ENCODE measurements at regions not wholly inside any gene's neighbourhood (a gene's known extent, or its start where the extent isn't known, plus 50 kb on each side); places are given as distances from the start of the nearest gene placed in this dataset.

GRCh38 chr18:57902721-57903120 is 99.6 kb upstream of the ATP8B1 start:
- Histone ChIP-seq H2BK20ac (ENCODE audit: low read depth, low read length) (no peak overlapping the region), H4K91ac (ENCODE audit: insufficient read depth, low read depth, low read length) (no peak overlapping the region), H3K4me2 (ENCODE audit: low read depth, low read length) (no peak overlapping the region), H3K9me3 (ENCODE audit: control insufficient read depth, insufficient read depth, low read length) (peaks cover 2% of the 10 kb centered on the region; the same call in 1 of the 2 replicates), H3K4ac (ENCODE audit: low read depth, low read length) (no peak overlapping the region), H3K4me3 (ENCODE audit: insufficient read depth, low read depth, low read length) (no peak overlapping the region), H4K8ac (ENCODE audit: low read depth in 2 of 2, low read length in 2 of 2) (no peak overlapping the region), H3K9me1 (ENCODE audit: insufficient read depth, low read length) (peaks cover 8% of the 10 kb centered on the region), H4K5ac (ENCODE audit: low read depth, low read length) (no peak overlapping the region), H2BK120ac (ENCODE audit: low read depth, low read length) (no peak overlapping the region), H3K14ac (replicated peaks; ENCODE audit: low read depth, low read length) (no peak overlapping the region), H2AK5ac (ENCODE audit: low read depth, low read length) (no peak overlapping the region), H2AK9ac (replicated peaks; ENCODE audit: low read depth, low read length, poor library complexity) (no peak overlapping the region), H3K23ac (ENCODE audit: low read depth, low read length) (no peak overlapping the region), H3K27me3 (ENCODE audit: control insufficient read depth, insufficient read depth, low read length) (peaks cover 15% of the 10 kb centered on the region), H3K36me3 (ENCODE audit: control insufficient read depth, insufficient read depth, low read length) (no peaks in the 10 kb centered on the region), H3K79me1 (ENCODE audit: low read depth in 1 of 2, low read length in 2 of 2) (no peaks in the 10 kb centered on the region), H3K27ac (ENCODE audit: insufficient read depth, low read length) (no peak overlapping the region), H2BK15ac (ENCODE audit: low read depth, low read length) (no peak overlapping the region), H3K4me1 (ENCODE audit: control insufficient read depth, insufficient read depth, low read length) (peaks cover 7% of the 10 kb centered on the region), H3K56ac (ENCODE audit: extremely low read depth, insufficient read depth, low read length) (no peak overlapping the region), H2AFZ (replicated peaks; ENCODE audit: low read length, poor library complexity) (no peak overlapping the region), H3K9ac (ENCODE audit: low read depth, low read length) (no peak overlapping the region), H3K18ac (ENCODE audit: low read depth, low read length) (no peak overlapping the region), H4K20me1 (ENCODE audit: insufficient read depth, low read length) (peaks cover 3% of the 10 kb centered on the region; the same call in 1 of the 2 replicates), H2BK5ac (ENCODE audit: low read depth, low read length, poor library complexity, severe bottlenecking) (no peak overlapping the region)
- intact Hi-C loops (cut with micrococcal nuclease) = no loop called here
- dilution Hi-C loops (cut with HindIII; ENCODE audit: low sequenced_read_pairs, unreplicated experiment) = no loop called here
- TF ChIP-seq RCOR1 (IDR thresholded peaks at IDR 0.05; ENCODE audit: insufficient replicate concordance, low read length) (no peak), FOS (IDR thresholded peaks at IDR 0.05; ENCODE audit: low read depth, low read length) (no peak), CTCF (conservative IDR thresholded peaks at IDR 0.05; ENCODE audit: low read depth, low read length) (no peak), USF2 (IDR thresholded peaks at IDR 0.05; ENCODE audit: low read depth, low read length) (no peak), NFE2L2 (IDR thresholded peaks at IDR 0.05; ENCODE audit: low read depth, low read length) (no peak), RFX5 (IDR thresholded peaks at IDR 0.05; ENCODE audit: low read depth, low read length) (no peak), RAD21 (IDR thresholded peaks at IDR 0.05; ENCODE audit: low read length) (no peak), SMC3 (IDR thresholded peaks at IDR 0.05; ENCODE audit: low read depth, low read length) (no peak), POLR2A (IDR thresholded peaks at IDR 0.05; ENCODE audit: low read depth, low read length) (no peak), CEBPB (IDR thresholded peaks at IDR 0.05; ENCODE audit: low read depth, low read length) (no peak), ELK1 (IDR thresholded peaks at IDR 0.05; ENCODE audit: borderline replicate concordance, low read depth, low read length) (no peak), BHLHE40 (IDR thresholded peaks at IDR 0.05; ENCODE audit: low read depth, low read length) (no peak), MAZ (IDR thresholded peaks at IDR 0.05; ENCODE audit: borderline replicate concordance, low read depth, low read length) (no peak)
- DNase-seq (no peak), ATAC-seq (ENCODE audit: low read depth) (no peak)
- in situ Hi-C loops (cut with MboI; ENCODE audit: low sequenced_read_pairs) = no loop called here
- POLR2A ChIA-PET (ENCODE audit: unreplicated experiment) = no interaction called here
- CTCF ChIA-PET = no interaction called here
- WGBS, 2 experiments (ENCODE audit: extremely low coverage in 2 of 2, insufficient read length in 1 of 2) = no CpG with 5 or more reads among the region's 1 CpG
- BruUV-seq (replicated peaks) = no TSS peak

All from IMR-90 (cell line).